Natural killer cell (primary cell): ENCODE measurements at regions not wholly inside any gene's neighbourhood (a gene's known extent, or its start where the extent isn't known, plus 50 kb on each side); places are given as distances from the start of the nearest gene placed in this dataset.

ENCODE experiments used
- ATAC-seq, 3 donors: fragments of 150-1000 bp in 2 of 3; fragments of 200-7000 bp in 1 of 3; cut with Tn5 transposase; 1 replicate in 1 of 3; 2 replicates in 2 of 3; pipeline ENCODE4 v1.10.0; 2021; ENCODE audit warnings: mild to moderate bottlenecking in 2 of 3, moderate library complexity in 2 of 3
- DNase-seq, 2 donors: peaks; one replicate each; pipeline versions ENCODE4 v3.0.0 to v3.0.0-alpha.2; 2013 to 2021; ENCODE audit warnings: mixed read lengths in 1 of 2
- H3K27ac ChIP-seq: one replicate; pipeline ENCODE4 v1.5.1; 2013; ENCODE audit warnings: mild to moderate bottlenecking, low read length
- H3K27me3 ChIP-seq: one replicate; pipeline ENCODE4 v1.6.1; 2013; ENCODE audit warnings: low read length; ENCODE audit not compliant: control insufficient read depth, insufficient read depth
- H3K36me3 ChIP-seq: one replicate; pipeline ENCODE4 v1.6.1; 2013; ENCODE audit warnings: low read length; ENCODE audit not compliant: control insufficient read depth, insufficient read depth
- H3K4me1 ChIP-seq: one replicate; pipeline ENCODE4 v1.6.1; 2013; ENCODE audit warnings: low read length; ENCODE audit not compliant: control insufficient read depth, insufficient read depth
- H3K4me3 ChIP-seq: one replicate; pipeline ENCODE4 v1.5.1; 2013; ENCODE audit warnings: low read length
- H3K9me3 ChIP-seq: one replicate; pipeline ENCODE4 v1.6.1; 2013; ENCODE audit warnings: low read length; ENCODE audit not compliant: control insufficient read depth, insufficient read depth
- H3K27ac Mint-ChIP-seq, 2 donors: one replicate each; pipeline ENCODE4 v1.8.0; 2022; ENCODE audit warnings: mild to moderate bottlenecking in 2 of 2, mixed read lengths in 2 of 2, moderate library complexity in 1 of 2
- H3K27me3 Mint-ChIP-seq, 2 donors: one replicate each; pipeline ENCODE4 v1.8.0; 2022; ENCODE audit warnings: low read depth in 2 of 2, mixed read lengths in 2 of 2
- H3K36me3 Mint-ChIP-seq: one replicate; pipeline ENCODE4 v1.8.0; 2022; ENCODE audit warnings: mixed read lengths
- H3K4me1 Mint-ChIP-seq, 2 donors: one replicate each; pipeline ENCODE4 v1.8.0; 2022; ENCODE audit warnings: mixed read lengths in 2 of 2
- H3K4me3 Mint-ChIP-seq: one replicate; pipeline ENCODE4 v1.8.0; 2022; ENCODE audit warnings: mild to moderate bottlenecking, moderate library complexity, mixed read lengths
- H3K9me3 Mint-ChIP-seq, 2 donors: one replicate each; pipeline ENCODE4 v1.8.0; 2022; ENCODE audit warnings: mixed read lengths in 2 of 2
- WGBS: methylation state at CpG from one replicate; pipeline ENCODE4 v1.1.7; 2013; ENCODE audit warnings: missing lambda C conversion rate; ENCODE audit not compliant: insufficient coverage; 5-methylcytosine and 5-hydroxymethylcytosine counted together
- intact Hi-C: fragments of 100-400 bp; cut with micrococcal nuclease; formaldehyde crosslinking; loops from one replicate; pipeline ENCODE4 v1.14.2; 2022
- TF ChIP-seq, protein P1 (sequence below): fragments of 200-600 bp; IDR thresholded peaks from one replicate; pipeline ENCODE4 v1.8.0; 2022; ENCODE audit warnings: antibody characterized with exemption

- DNase-seq: no peak
- TF ChIP-seq, protein P1, sequence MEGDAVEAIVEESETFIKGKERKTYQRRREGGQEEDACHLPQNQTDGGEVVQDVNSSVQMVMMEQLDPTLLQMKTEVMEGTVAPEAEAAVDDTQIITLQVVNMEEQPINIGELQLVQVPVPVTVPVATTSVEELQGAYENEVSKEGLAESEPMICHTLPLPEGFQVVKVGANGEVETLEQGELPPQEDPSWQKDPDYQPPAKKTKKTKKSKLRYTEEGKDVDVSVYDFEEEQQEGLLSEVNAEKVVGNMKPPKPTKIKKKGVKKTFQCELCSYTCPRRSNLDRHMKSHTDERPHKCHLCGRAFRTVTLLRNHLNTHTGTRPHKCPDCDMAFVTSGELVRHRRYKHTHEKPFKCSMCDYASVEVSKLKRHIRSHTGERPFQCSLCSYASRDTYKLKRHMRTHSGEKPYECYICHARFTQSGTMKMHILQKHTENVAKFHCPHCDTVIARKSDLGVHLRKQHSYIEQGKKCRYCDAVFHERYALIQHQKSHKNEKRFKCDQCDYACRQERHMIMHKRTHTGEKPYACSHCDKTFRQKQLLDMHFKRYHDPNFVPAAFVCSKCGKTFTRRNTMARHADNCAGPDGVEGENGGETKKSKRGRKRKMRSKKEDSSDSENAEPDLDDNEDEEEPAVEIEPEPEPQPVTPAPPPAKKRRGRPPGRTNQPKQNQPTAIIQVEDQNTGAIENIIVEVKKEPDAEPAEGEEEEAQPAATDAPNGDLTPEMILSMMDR: no peak
- H3K27me3 Mint-ChIP-seq: no peaks in the 10 kb centered on the region
- Histone ChIP-seq H3K9me3 (no peaks in the 10 kb centered on the region), H3K4me1 (no peaks in the 10 kb centered on the region), H3K4me3 (no peak overlapping the region), H3K36me3 (no peaks in the 10 kb centered on the region), H3K27ac (no peak overlapping the region), H3K27me3 (no peaks in the 10 kb centered on the region)
- H3K27ac Mint-ChIP-seq: no peak overlapping the region
- H3K9me3 Mint-ChIP-seq: no peaks in the 10 kb centered on the region
- 81% methylated on average over 4 of the region's 5 CpGs for WGBS
- no peaks in the 10 kb centered on the region for H3K36me3 Mint-ChIP-seq
- ATAC-seq: no peak
- intact Hi-C loops: no loop called here
- no peak overlapping the region for H3K4me3 Mint-ChIP-seq
- no peaks in the 10 kb centered on the region for H3K4me1 Mint-ChIP-seq
Measured at GRCh38 chrX:69102612-69103194, 62.5 kb downstream of the PJA1 start.

DNA sequence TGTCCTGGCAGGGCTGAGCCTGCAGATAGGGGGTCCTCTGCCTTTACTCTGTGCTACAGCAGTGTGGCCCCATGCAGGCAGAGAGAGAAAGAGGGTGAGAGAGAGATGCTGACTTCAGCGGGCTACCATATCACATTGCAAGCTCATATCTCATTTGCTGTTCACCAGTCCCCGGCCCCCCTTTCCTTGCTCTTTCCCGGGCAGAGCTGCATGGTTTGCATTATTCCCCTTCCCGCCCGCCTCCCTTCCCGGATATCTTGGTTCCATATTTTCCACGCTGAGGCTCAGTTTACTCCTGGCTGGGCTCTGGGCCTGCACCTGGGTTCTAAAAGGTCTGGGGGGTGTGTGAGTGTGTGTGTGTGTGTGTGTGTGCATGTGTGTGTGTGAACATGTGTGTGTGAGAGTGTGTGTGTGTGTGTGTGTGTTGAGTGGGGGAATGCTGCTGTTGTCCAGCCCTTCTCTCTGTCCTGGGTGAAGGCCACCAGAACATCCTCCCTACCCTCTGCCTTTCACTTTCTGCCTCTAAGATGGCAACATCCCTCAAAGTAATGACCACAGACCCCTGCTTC lies 63.5 kb downstream of the PJA1 start:
- 92% methylated on average over 7 of the region's 7 CpGs for WGBS
- no peak overlapping the region for H3K4me3 Mint-ChIP-seq

GRCh38 chrX:69100478-69100877 lies 64.8 kb downstream of the PJA1 start:
- H3K36me3 ChIP-seq: no peaks in the 10 kb centered on the region
- no peaks in the 10 kb centered on the region for H3K36me3 Mint-ChIP-seq
- H3K4me3 Mint-ChIP-seq: no peak overlapping the region
- DNase-seq (no peak), ATAC-seq (no peak)
- TF ChIP-seq, protein P1: no peak
- no peak overlapping the region for H3K27ac ChIP-seq
- no peaks in the 10 kb centered on the region for H3K27me3 Mint-ChIP-seq
- H3K27ac Mint-ChIP-seq: no peak overlapping the region
- no peaks in the 10 kb centered on the region for H3K4me1 Mint-ChIP-seq
- intact Hi-C loops: no loop called here
- H3K4me1 ChIP-seq: no peaks in the 10 kb centered on the region
- 75% methylated on average over 3 of the region's 4 CpGs for WGBS
- H3K27me3 ChIP-seq: no peaks in the 10 kb centered on the region
- H3K9me3 ChIP-seq: no peaks in the 10 kb centered on the region
- no peak overlapping the region for H3K4me3 ChIP-seq
- no peaks in the 10 kb centered on the region for H3K9me3 Mint-ChIP-seq

More for the DNA sequence above, 63.5 kb downstream of the PJA1 start:
- Mint-ChIP-seq H3K4me1 (no peaks in the 10 kb centered on the region), H3K27ac (no peak overlapping the region), H3K36me3 (no peaks in the 10 kb centered on the region), H3K27me3 (no peaks in the 10 kb centered on the region), H3K9me3 (no peaks in the 10 kb centered on the region)
- no peaks in the 10 kb centered on the region for H3K9me3 ChIP-seq
- intact Hi-C loops: no loop called here
- TF ChIP-seq, protein P1: no peak
- no peak overlapping the region for H3K27ac ChIP-seq
- H3K4me1 ChIP-seq: no peaks in the 10 kb centered on the region
- H3K4me3 ChIP-seq: no peak overlapping the region
- ATAC-seq (no peak), DNase-seq (no peak)
- no peaks in the 10 kb centered on the region for H3K36me3 ChIP-seq
- no peaks in the 10 kb centered on the region for H3K27me3 ChIP-seq
